DMS79 (cell line): ENCODE measurements at regions not wholly inside any gene's neighbourhood (a gene's known extent, or its start where the extent isn't known, plus 50 kb on each side); places are given as distances from the start of the nearest gene placed in this dataset.

Experiments used
- DNase-seq: peaks from one replicate; lab custom pipeline; 2025; lab: John Stamatoyannopoulos, UW

DNA sequence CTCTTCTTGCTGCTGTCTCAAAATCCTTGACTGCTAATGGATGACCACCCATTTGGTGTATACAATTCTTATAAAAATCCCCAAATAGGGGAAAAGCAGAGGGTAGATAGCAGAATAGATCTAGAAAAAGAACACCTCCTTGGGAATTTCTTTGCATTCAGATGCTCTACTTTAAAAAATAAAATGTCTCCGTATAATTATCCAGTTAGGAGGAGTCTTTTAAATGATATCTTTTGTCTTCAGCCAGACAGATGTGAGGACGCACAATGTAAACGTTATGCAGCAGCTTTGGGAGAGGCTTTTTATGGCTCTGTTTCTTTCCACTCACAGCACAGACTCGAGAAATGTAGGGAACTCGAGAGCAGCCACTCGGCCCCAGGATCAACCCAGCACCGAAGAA lies 300.2 kb downstream of the IRF8 start:
- DNase-seq: no peak

GRCh38 chr16:86199871-86200695 lies 301.1 kb downstream of the IRF8 start:
- DNase-seq: no peak

DNA sequence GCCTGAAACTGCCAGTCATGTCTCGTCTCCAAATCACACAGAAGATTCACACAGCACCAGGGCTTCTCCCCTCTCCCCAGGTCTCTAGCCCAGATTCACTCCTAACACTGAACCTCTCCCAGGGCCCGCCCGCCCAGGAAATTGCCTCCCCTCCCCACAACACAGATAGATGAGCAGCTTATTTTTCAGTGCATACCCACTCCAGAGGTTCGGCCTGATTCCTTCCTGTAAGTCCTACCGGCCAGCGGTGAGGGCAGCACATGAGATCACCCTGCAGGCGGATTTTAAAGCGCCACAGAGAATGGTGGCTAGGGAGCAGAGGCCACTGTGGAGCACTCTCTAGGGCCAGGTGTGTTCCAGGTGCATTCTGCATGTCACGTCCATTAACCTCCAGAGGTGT lies 301.8 kb downstream of the IRF8 start:
- no peak for DNase-seq

DNA sequence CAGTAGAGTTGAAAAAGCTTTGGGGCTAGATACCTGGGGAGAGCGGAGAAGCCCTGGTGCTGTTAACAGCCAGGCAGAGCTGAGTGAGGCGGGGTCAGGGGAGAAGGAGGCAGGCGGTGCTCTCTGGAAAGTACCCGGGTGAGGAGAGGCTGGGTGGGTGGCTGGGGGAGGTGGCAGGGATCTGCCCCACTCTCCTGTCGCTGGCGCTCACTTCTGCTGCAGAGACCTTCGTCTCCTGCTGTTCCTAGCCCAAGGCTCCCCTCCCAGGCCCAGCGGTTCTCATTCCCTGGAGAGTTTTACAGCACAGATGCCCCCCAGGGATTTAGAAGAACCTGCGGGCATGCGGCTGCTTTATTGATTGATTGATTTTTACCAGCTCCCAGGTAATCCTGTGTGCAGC lies 302.8 kb downstream of the IRF8 start:
- no peak for DNase-seq

- no peak for DNase-seq
These were observed 303.3 kb downstream of the IRF8 start for GRCh38 chr16:86202267-86202666.

- no peak for DNase-seq
These were observed 303.9 kb downstream of the IRF8 start for GRCh38 chr16:86202760-86203426.

DNA sequence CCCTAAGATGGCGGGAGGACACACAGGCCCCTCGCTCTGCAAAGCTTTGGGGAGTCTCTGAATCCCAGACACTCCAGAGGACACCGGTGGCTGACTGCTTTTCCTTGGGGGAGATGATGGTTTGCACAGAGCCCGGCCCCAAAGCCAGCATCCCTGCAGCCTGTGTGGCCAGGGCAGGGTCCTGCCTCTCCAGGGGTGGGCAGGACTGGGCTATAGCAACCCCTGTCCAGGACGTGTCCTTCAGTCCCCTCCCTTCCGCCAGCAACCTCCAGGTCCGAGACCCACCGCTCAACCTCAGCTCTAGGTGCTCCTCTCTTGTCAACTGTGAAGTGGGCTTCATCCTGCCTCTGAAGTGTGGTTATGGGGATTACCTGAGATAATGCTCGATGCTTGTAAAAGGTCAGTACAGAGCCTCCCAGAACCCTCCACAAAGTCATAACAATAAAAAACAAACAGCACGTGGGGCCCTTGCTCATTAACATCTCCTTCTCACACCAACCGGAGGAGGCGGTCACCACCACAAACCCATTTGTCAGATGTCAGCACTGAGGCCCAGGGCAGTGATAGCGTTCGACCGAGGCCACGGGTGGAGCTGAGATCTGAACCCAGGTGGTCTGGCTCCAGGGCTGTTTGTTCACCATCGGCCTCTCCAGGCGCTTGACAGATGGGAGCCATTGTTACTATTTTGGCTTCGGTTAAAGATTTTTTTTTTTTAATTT lies 304.8 kb downstream of the IRF8 start:
- no peak for DNase-seq

- no peak for DNase-seq
These were observed 304.6 kb upstream of the FOXF1 start for GRCh38 chr16:86205521-86206245.

GRCh38 chr16:86207350-86207749 lies 303.0 kb upstream of the FOXF1 start:
- DNase-seq: no peak

GRCh38 chr16:86209202-86209601 lies 301.1 kb upstream of the FOXF1 start:
- no peak for DNase-seq

- DNase-seq: no peak
These were observed 299.7 kb upstream of the FOXF1 start for GRCh38 chr16:86210403-86211193.

DNA sequence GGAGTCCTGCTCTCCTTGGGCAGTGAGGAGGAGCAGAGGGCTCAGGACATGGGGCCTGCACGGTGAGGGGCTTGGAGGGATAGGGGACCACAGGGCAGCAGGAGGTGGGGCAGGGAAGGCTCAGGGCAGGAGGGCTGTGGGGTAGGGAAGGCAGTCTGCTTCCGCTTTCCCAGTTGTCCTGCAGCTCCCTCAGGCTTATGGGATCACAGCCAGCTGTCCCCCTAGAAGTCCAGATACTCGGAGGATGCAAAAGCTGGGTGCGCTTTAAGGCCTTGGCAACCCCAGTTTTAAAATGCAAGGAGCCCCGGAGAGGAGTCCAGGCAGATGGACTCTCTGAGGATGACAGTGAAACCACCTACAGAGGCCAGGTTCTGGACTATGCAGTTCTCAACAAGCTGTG lies 299.1 kb upstream of the FOXF1 start:
- DNase-seq: no peak

DNA sequence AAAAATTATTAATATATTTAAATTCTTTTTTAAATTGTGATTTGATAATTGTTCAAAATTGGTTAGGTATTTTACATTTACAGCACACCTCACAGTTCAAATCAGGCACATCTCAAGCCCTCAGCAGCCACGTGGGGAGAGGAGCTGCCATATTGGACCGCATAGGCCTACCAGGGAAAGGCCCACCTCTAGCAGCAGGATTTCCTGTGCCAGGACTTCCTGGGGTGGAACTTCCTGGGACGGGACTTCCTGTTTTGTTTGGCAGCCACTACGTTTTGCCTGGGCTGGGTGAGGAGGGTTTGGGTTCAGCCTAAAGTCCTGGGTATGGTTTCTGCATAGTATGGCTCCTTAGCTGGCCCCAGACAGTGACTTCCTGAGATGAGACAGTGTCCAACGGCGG lies 298.5 kb upstream of the FOXF1 start:
- no peak for DNase-seq

- DNase-seq: no peak
These were observed 297.5 kb upstream of the FOXF1 start for GRCh38 chr16:86212706-86213436.

GRCh38 chr16:86213437-86214205 lies 296.7 kb upstream of the FOXF1 start:
- DNase-seq: no peak

DNA sequence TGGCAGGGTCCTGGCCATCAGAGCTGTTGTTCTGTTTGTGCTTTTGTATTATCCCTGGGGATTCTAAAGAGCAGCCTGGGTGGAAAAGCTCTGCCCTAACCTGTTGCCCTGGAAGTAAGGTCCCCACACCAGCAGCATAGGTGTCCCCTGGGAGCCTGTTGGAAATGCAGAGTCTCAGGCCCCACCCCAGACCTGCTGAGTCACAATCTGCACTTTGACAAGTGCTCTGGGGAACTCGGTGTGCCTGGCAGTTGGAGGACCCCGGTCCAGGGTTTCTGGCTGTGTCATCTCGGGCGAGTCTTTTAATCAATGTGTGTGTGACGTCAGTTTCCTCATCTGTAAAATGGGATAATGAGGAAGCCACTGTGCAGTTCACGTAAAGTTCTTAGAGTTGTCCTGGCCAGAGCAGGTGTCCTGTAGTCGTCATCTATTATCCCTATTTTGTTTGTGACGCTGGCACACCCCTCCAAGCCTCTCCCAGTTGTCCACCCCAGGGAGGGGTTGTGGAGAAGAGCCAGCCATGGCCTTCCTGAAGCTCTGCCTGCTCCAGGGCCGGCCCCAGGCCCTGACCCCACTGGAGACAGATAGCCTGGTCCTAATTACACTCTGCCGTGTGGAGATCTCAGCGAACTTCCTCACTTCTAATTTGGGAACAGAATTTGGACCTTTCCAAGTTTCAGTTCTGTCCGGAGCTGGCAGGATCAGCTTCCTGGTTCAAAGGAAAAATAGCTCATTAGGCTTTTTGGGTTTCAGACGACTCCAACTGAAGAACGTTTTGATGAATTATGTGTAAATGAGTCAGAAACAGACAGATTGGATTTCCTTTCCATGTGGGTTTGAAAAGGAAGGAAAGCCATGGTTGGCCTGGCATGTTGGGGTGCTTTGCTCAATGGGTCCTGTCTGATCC lies 295.7 kb upstream of the FOXF1 start:
- no peak for DNase-seq

DNA sequence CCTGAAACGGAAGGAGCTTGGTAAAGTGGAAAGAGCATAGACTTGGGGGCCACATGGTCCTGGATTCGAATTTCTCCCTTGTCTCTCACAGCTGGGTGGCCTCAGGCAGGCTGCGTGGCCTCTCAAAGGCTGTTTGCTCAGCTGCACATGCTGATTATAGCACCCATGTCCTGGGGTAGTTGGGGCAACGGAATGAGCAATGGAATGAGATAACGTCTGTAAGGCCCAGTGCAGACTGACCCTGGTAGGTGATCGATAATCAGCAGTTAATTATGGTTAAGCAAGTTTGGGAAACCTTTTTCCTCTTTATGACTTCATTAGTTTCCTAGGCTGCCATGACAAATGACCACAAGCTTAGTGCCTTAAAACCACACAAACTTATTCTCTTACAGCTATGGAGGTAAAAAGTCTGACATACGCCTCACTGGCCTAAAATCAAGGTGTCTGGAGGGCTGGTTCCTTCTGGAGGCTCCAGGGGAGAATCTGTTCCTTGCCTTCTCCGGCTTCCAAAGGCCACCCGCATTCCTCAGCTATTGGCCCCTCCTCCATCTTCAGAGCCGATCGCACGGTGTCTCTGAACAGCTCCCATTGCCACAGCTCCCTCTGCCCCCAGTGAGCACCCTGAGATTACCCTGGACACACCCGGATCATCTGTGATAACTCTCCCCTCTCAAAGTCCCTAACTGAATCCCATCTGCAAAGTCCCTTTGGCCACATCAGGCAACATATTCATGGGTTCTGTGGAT lies 294.9 kb upstream of the FOXF1 start:
- no peak for DNase-seq

DNA sequence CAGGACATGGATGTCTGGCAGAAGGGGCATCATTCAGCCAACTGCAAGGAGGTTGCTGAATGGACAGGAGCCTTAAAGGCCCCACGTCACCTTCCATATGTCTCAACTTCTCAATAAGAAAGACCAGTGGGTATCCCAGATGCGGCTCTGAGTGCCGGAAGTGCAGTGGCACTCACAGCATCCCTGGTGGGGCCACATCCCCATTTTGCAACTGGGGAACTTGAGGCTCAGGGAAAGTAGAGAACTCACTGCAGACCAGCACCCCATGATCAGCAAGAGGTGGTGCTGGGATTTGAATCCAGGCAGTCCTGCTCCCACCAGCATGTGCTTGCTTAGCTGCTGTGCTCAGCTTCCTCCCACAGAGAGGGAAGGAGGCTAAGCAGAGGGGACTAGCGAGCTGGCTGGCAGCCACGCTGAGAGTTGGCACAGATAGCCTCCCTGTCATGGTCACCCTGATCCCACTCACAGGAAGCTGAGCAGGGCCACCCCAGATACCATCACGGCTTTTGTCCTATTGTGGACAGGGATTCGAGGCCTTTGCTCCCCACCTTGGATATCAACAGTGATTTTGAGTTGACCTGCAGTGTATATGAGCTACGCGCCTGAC lies 294.2 kb upstream of the FOXF1 start:
- no peak for DNase-seq
